Hippocampal formation (tissue), 2 donors: ENCODE measurements at regions not wholly inside any gene's neighbourhood (a gene's known extent, or its start where the extent isn't known, plus 50 kb on each side); places are given as distances from the start of the nearest gene placed in this dataset.
"Not testable (repeated sequence)": the region's sequence is repeated elsewhere in the genome, so short reads cannot be mapped to it uniquely, and the experiment has no call there.

Source experiments
- DNase-seq, 2 donors: peaks; one replicate each; lab custom pipeline; 2025; lab: John Stamatoyannopoulos, UW

DNA sequence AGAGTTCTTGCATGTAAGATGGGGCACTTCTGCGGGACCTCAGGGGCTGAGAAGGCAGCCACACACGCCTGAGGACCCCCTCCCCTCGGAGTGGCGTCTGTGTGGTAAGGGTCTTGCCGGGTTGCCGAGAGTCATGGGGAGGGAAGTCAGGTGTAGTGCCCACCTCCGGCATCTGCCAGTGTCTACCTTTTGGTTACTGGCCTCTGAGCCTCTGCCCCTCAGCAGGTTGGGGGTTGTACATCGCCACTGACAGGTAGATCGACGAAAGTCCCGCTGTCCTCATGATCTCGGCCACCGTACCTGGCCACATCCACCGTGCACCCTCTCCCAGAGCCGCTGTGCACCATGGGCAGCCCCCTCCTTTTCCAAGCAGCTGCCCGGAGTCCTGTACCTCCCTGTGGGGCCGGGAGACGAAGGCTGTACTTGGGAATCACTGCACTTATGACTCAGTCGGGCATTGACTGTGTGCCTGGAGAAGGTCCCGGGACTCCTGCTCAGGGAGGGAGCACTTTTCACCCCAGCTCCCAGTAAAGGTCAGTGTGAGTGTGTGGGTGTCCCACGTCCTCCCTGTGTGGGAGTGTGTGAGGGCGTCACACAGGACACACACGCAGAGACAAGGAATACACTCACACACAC is 332.4 kb upstream of the MYT1L start:
- DNase-seq: no peak

DNA sequence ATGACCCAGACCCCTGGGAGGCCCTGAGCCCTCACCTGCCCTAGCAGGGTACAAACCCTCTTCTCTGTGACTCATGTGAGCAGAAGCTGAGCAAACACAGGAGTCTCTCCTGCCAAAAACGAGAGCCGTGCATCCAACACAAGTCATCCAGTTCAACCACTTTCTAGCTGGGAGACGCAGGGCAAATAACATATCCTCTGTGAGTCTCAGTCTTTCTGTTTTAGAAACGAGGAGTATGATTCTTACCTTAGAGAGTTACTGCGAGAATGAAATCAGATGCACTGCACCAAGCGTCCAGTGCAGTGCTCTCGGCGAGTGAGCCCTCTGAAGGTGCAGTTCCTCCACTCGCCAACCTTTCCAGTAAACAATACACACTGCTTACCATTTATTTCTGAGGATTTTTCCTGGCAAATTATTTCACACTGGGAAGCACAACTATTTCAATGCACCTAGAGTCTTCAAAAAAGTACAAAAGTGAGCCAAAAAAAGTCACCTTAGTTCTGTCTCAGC is 331.8 kb upstream of the MYT1L start:
- no peak for DNase-seq

DNA sequence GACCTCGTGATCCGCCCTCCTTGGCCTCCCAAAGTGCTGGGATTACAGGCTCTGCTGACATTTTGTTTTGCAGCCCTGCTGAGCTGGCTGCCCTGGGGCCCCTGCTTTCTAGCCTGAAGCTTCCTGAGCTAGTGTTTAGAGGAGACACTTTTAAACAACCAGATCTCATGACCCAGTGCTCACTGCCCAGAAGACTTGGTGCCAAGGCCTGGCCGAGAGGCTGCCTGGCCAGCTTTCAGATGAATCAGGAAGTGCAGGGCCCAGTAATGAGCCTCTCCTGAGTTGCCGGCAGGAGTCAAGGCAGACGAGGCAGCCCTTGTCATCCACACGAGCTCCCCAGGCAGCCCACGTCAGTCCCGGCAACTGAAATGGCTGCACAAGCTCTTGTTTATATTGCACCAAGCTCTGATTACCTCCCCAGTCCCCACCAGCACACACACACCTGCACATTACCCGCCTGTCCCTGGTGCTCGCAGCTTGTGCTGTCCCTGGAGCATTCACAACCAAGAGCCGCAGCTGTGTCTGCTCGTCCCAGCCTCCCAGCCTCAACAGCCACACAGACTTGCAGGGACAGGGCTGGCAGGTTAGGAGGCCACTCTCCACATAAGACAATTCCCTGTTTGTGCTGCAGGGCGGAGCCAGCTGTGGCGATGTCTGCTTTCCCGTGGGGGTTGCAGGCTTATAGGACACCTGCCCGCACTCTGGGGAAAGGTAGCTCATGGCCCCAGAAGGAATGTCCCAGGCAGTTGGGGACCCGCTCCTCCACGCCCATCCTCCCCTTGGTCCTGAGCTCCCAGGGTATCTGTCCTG is 331.2 kb upstream of the MYT1L start:
- peak; percentile 39 to 43 for DNase-seq

DNA sequence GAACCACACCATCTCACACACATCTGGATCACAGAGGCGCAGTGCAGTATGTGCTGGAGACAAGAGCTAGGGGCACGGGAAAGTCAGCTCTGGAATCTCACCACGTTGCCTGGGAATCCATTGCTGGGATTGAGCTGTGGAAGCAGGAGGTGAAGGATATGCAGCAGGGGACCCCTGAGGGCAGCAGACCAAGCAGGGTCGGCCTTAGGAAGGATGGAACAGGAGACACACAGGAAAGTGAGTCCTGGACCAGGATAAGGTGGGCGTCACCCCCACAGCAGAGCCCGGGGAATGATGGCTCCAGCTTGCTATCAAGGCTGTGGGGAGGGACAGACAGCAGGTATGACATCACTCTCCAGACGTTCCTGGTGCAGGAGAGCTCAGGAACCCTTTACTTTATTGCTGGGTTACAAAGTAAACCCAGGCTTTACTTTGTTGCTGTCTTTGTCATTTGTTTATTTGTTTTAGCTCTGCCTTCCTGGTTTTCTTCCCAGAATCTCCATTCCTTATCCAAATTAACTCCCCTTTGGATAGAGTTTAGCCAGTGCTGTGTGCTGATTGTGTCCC is 329.8 kb upstream of the MYT1L start:
- no peak for DNase-seq

DNA sequence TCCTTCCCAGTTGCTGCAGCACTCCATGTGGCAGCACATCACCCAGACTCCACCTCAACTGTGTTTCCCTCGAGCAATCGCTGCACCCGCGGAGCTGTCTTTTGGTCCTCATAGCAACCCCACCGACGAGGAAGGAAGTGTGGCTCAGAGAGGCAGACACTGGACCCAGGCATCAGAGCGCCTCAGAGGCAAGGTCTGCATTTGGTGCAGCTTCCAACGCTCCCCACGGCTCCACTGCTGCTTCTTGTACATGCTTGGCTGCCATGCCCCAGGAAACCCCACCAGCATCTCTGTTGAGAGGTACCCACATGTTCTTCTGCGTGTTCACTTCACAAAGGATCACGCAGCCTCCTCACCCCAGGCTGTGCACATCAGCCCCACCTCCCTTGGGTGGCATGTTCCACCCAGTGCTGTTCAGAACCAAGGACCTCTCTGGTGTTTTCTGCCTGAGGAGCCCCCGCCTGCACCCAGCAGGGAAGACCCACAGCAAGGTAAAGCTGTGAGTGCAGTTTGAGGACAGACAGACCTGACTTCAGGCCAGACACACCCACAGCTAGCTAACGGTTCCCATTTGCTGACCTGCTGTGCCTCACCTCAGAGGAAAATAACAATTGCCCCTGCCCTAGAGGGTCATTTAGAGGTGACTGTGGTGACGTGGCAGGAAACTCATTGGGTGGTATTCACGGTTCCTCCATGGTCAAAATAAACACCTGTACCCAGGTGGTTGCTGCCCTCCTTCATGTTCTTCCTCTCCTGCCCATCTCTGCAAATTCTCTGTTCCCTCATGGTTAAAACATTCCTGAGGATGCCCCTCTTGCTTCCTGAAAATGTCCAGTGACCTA is 326.3 kb upstream of the MYT1L start:
- no peak for DNase-seq

DNA sequence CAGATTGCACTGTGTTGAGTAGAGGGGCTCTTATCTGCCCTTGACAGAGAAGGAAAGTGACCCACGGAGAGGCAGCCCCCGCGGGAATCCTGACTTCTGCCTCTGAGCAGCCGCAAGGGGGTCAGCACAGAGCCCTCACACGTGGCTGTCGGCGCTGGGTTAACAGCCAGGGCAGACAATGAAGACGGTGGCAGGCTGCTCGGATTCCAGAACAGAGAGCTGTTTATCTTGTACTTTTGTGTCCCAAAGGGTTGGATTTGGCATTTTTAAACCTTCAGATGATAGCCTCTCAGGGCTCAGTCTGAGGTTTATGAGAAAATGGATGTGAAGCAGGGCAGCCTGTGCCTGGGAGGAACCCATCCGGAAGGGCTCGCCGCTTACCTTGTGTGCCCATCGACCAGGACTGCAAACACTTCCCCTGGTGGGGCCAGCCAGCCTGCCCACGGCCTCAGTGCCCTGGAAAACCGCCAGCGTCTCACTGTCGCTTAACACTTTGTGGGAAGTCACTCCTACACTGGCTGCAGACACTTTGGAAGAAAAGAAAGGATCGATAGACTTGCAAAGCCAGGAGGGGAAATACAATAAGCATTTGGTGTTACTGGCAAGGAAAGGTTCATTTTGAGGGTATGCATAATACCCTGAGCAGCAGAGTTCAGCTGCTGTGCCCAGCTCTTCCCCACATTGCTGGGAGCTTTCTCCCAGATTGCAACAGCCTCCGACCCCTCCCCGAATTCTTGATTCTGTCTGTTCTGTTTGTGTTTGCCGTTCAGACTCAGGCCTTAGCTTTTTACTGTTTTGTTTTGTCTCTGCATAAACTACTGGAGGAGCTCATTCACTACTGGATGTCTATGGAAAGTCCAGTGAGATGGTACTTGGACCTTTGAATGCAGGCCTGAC is 325.3 kb upstream of the MYT1L start:
- no peak for DNase-seq

DNA sequence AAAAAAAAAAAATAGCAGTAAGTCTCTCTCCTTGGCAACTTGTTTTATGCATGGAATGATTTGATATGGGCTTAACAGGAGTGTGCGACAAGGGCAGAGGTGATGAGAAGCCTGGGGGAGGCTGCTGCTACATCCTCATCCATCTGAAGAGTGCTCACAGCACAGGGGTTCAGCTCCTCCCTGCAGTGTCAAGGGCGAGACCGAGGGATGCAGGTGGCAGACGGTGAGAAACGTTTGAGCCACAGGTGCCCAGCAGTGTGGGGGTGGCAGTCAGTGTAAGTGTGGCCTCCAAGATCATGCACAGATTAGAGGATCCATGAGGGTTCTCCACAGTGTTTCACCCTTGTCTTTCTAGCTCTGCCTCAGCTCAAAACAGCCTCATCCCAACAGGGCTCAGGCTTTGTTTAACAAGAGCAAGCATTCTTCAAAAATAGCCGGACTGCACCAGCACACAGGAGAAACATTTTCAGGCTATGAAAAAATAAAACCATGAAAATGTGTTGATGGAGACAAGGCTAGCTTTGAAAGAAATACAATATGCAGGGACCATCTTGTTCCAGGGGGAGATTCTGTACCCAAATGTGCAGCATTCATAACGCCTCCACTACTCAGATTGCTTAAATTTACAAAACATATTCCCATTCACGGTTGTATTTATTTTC is 324.5 kb upstream of the MYT1L start:
- DNase-seq: no peak

DNA sequence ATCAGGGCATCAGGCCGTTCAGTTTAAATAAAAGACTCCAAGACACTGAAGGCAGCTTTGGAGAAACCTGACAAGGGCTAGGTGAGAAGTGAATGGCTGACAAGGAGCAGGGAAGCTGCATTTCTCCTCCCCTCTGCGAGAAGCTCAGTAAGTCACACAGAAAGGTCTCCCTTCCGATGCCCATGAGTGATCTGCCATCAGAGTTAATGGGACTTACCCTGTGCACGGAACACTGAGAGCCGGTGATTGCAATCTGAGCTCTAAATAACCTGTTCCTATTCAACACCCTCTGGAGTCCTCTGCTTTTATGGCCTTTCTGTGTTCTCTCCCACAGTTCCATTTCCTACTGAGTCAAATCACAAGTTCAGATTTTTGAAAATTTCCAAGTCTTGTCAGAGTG is 322.2 kb upstream of the MYT1L start:
- no peak for DNase-seq

DNA sequence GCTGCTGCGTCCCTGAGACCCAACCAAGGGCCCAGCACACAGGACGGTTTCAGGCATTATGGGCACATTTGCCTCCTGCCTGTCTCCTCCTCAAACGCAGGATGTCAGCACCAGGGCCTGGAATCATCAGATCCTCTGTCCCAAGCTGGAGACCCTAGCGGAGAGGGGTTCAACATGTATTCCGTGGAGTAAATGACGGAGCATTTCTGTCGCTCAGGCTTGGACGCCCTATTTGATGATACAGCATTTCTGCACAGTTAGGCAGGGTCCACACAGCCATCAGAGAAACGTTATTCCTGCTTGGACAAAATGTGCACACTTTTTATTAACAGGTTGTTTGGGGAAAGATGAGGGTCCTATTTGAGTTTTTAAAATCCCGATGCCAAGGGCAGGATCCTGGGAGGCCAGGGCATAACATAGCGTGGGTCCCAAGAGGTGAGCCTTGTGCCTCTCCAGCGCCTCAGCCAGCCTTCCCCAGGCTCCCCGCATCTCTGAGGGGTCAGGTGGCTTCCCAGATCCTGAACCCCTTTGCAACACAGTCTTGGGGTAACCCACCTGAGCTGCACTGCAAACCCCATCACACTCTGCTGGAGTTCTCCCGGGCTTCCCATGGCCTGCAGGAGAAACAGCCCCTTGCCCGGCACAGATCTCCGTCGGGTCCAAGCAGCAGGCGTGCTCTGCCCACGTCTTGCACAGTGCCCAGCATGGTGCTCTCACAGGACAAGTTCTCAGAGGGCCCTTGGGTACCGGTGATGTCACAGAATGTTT is 319.7 kb upstream of the MYT1L start:
- no peak for DNase-seq

DNA sequence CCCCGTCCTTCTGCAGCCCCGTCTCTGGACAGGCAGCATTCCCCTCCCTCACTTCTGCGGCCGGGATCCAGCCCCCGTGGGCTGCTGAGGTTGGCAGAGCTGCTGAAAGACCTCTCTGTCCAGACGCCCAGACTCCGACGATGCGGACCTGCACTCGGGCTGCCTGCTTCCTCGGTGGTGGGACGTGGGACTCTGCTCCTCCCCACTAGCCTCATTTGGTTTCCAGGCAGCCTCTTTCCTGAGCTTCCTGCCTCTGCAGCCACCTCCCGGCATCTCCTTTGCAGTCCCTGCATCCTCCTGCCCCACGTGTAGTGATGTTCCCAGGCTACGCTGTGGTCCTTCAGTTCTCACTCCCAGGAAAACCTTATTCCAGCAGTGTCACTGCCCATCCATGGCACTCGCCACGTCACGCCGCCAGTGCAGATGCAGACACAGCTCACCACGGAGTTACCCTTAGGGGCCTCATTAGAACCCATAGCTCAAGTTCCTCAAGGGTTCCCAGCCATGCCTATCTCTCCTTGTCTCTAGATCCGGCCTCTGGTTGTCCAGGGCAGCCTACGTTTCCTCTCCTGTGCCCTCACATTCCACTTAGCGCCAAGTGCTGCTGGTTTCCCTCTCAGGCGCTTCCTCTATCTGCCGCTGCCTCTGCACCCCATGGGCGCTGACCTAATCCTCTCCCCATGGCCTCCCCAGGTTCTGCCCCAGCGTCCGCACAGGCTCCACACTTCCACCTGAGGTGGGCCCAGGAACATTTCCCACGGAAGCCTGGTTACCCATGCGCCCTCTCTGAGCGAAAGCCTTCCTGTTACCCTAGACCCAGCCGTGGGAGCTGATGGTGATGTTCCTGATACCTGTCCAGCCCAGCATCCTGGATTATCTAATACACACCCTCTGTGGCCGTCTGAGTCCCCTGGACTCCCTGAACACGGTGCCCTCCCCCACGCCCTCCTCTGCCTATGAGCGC is 318.3 kb upstream of the MYT1L start:
- no peak for DNase-seq

DNA sequence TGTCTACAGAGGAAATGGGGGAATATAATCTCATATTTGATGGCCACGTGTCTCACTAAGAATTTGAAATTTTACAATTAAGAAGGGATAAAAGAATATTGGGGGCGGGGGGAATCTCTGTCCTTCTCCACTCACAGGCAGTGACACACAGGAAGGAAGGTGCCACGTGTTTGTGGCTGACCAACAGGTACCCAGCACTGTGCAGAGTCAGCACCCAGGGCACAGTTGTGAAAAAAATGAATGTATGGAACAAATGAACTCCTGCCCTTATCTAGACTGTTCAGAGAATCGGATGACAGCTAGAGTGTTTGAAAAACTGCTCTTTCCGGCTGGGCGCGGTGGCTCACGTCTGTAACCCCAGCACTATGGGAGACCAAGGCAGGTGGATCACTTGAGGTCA is 317.0 kb upstream of the MYT1L start:
- DNase-seq: no peak

DNA sequence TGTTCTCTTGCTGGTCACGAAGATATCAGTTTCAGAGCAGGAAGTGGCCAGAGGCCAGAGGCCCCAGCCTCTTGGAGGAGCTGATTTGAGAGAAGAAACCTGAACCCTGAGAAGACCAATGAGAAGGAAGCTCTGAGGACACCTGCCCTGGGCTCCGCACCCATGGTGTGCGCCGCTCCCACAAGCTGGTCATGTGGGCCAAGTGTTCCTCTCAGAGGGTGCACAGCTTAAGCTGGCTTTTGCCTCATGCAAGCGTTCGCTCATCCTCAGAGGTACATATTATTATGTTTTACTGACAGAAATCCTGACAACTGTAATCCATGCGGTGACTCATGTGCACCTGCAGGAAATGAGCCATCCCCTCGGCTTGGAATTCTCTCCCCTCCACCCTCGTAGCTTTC is 316.1 kb upstream of the MYT1L start:
- no peak for DNase-seq

DNA sequence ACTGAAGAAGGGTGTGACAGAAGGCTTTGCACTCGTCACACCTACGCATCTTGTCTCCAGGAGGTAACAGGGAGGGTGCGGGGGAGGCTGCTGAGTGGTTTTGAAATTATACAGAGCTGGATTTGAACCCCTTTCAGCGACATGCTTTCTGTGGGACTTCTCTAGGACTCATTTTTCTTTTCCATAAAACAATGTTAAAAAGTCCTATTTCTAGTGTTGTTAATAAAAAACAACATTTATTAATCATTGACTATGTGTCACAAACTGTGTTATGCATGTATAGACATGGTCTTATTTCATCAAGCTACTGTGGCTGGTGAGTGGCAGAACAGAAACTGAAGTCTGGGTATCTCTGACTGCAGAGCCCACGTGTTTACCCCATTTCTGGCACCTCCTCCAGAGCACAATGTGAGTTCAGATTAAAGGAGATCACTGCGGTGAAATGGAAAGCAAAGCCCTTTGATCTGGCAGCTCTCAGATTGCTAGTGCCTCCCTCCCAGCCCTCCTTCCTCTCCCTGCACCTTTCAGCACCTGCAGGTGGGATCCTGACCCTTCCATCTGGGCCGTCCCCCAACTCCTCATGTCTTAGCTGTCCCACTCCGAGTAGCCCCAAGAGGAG is 315.5 kb upstream of the MYT1L start:
- DNase-seq: no peak

DNA sequence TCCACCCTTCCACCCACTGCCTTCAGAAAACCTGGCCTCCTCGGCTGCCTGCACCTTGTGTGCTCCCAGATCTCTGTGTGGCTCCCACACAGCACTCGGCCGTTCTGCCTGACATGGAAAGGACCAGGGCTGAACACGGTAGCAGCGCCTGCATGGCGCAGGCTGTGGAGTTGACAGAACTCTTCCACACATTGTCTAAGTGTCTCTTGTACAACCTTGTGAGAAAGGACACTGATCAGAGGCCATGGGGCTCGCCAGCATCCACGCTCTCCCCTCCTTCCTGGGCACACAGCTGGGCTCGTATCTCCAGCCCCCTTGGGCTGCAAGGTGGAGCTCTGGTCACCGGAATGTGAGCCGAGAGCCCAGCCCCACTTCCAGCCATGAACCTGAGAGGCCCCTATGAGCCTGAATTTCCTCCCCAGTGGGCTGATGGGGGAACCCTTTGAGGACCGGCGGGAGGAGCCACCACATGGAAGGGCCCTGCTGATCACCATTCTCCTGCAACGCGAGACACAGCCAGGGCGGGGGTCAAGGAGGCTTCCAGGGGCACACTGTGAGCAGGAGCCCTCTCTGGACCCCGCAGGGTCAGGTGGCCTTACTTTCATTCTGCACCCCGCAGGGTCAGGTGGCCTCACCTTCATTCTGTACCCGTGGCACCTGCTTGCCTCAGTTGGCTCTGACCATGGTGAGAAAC is 314.2 kb upstream of the MYT1L start:
- no peak for DNase-seq

DNA sequence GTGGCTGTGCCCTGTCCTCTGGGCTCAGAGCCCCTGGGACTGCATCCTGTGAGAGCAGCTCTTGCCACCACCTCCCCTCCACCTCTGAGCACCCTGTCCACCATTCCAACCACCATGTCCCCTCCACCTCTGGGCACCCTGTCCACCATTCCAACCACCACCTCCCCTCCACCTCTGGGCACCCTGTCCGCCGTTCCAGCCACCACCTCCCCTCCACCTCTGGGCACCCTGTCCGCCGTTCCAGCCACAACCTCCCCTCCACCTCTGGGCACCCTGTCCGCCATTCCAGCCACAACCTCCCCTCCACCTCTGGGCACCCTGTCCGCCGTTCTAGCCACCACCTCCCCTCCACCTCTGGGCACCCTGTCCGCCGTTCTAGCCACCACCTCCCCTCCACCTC is 313.7 kb upstream of the MYT1L start:
- DNase-seq: not testable (repeated sequence)

DNA sequence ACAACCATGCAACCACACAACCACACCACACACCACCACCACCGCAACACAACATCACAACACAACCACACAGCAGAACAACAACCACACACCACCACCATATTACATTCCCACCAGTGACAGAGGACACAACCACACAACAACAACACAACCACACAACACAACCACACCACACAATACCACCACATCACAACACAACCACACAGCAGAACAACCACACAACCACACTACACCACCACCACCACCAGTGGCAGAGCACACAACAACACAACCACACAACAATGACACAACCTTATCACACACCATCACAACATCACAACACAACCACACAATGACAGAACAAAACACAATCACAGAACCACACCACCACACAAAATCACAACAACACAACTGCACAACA is 313.0 kb upstream of the MYT1L start:
- DNase-seq: no peak
